HG03045 (cell line): ENCODE measurements at regions not wholly inside any gene's neighbourhood (a gene's known extent, or its start where the extent isn't known, plus 50 kb on each side); places are given as distances from the start of the nearest gene placed in this dataset.

Experiments used
- ATAC-seq: cut with Tn5 transposase; IDR thresholded peaks from one replicate; pipeline ENCODE4 v1.9.1; 2021; ENCODE audit warnings: mild to moderate bottlenecking, moderate library complexity; ENCODE audit not compliant: unreplicated experiment

DNA sequence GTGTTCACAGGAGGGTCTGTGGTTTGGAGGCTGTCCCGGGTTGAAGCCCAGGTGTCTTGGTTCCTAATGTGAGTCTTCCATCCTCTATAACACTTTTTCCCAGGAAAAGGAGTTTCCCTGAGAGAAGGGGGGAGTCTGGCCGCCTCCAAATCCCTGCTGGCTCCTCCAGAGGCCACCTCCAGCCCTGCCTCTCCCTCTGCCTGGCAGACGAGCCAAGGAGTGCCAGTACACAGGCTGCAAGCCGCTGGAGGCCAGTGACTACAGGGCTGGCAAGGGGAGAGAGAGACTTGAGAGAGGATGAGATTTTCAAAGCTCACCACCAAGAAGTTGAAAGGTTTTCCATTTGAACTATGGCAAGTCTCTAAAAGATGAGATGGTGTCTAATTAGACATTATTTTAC, 154.2 kb upstream of the ID2 start:
- no peak for ATAC-seq

DNA sequence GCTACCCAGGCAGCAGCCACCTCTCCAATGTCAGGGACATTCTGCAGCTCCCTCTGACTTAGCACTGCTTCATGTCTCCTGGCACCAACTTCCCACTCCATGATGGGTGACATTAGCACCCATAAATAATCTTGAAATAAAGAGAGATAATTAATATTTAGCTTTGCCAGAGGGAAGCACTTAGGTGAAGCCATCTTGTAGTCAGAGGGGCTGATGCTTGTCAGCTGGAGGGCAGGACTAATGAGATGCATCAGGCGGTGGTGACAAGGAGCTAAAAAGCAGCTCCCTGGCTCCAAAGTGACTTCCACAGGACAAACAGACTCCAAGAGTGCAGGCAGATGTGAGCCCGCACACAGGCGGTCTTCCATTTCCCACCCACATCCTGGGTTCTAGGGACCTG, 153.0 kb upstream of the ID2 start:
- ATAC-seq: no peak

GRCh38 chr2:8529706-8530277, 152.1 kb upstream of the ID2 start:
- ATAC-seq: no peak

DNA sequence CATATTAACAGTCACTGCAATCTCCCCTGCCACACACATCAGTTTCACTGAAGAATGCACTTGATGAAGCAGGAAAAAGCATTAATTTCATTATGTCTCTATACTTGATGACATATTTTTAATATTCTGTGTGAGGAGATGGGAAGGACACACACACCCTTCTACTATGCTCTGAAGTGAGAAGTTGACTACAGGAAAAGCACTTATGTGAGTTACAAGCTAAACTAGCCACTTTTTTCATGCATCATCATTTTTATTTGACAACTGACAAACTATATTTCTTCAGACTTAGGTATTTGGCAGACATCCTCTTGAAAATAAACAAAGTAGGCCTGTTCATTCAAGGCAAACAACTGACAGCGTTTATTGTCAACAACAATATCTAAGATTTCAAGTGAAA, 150.4 kb upstream of the ID2 start:
- ATAC-seq: no peak

- ATAC-seq: no peak
These were observed 149.4 kb upstream of the ID2 start for GRCh38 chr2:8532438-8532837.

- no peak for ATAC-seq
These were observed 147.9 kb upstream of the ID2 start for GRCh38 chr2:8533923-8534322.

DNA sequence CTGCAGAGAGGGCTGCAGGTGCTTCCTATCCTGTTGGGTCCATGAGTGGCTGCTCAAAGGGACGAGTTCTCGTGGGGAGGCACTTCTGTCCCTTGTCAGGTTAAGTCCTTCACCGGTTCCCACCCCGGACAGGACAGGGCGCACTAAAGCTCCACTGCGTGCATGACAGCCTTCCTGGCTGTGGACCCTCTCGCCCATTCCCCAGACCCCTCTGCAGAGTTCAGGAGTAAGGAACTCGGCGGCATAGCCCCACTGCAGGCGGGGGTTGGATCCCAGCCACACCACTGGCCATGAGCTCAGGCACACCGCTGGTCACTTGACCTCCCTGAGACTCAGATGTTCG, 147.5 kb upstream of the ID2 start:
- ATAC-seq: no peak

- ATAC-seq: no peak
These were observed 147.0 kb upstream of the ID2 start for GRCh38 chr2:8534729-8535468.

GRCh38 chr2:8535469-8535795, 146.4 kb upstream of the ID2 start:
- no peak for ATAC-seq

- ATAC-seq: no peak
These were observed 145.8 kb upstream of the ID2 start for GRCh38 chr2:8535821-8536685.

DNA sequence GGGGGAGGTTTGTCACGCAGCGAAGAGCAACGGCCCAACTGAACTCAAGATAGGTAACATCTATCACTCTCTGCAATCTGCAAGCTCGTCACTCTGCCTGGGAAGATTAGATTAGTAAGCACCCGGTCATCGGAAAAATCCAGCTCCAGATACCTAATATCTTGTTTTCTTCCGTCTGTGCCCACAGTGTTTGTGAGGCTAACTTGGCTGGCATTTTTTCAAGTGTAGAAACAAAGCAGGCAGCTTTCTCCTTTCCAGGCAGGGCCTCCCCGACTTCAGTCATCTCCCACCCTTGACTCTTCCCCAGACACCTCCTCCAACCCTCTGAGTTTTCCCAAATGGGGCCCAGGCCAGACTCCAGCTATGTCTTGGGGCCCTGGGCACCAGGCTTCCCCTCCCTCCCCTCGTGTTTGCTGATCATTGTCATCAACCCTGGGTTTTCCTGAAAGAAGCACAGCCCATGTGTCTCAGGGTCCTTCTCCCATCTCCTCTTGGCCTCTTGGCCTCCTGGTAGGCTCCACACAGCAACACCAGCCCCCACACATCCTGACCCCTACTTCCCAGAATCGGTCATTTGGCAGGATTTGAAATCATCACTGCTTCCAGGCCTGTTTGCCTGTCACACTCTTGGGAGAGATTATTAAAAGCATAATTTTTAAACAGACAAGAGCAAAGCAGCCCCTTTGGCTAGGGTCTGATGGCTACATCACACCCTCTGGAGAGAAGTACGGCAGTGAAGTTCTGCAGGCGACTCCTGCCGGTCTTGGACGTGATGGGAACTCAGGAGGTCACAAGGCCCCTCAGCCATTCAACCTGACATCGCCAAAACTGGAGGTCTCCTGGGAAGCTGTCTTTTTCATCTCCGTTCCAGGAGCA, 144.9 kb upstream of the ID2 start:
- ATAC-seq: no peak

DNA sequence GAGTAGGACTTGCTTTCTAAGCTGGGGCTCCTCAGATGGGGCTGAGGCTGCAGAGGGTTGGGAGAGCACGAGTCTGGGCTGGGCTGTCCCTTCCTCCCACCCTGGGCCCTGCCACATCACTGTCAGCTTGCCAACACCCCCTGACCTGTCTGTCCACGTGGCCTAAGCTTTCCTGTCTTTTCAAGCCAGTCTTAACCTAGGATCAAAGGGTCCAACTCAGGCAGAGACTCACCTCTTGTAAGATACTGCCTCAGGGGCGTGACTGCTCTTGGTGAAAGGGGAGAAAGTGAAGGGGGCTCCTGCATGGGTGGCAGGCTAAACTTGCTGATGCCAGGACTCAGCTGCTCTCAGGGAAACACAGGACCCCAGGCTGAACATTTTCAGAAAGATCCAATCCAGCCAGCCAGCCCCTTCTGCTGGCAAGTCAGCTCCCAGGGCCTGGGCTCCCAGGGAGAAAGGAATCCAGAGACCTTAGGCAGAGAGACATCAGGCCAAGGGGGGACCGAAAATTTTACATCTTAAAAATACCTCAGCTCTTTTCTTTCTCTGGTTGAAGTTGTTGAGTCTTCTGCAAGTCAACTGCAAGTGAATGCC, 144.2 kb upstream of the ID2 start:
- no peak for ATAC-seq

DNA sequence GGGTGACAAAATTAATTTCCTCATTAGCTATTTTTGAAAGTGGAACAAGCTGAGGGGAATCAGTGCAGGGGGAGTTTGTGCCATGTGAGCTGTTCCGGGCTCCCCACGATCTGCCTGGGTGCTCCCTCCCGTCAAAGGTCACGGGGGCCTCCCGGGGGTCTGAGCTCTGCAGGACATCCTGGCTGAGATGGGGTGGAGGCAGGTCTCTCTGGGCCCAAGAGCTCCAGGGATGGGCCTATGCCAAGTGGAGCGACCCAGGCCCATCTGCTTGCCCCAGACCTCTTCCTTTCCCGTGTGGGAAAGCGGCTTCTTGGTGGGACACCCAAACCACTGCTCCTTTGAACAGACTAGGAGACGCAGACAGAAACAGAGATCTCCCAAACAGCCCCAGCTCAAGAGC, 143.3 kb upstream of the ID2 start:
- ATAC-seq: no peak

DNA sequence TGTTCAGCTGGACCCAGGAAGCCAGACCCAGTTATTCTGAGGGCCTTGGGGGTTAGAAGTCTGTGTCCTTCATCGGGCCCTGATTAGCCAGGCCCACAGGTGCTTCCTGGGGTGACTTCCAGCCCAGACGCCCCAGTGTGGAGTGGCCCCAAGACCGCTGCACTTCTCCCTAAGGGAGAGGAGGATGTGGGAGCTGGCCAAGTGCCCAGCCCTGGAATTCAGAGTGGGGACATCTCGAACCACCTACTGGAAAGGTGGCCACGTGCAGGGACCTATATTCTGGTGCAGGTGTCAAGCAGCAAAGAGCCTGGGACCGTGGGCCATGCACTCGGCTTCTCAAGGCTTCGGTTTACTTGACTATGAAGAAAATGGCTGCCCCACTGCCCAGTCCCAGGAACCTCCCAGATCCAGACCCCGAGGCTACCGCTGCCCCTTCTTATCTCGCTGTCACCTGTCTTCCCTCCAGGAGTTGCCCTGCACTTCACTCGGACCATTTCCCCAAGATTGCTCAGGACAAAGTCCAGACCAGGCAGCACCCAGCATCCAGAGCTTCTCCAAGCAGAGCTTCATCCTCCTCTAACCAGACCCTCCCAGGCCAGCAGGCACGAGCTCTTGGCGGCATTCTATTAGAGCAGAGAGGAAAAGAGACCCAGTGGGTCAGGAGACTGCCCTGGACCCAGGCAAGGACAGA, 142.8 kb upstream of the ID2 start:
- no peak for ATAC-seq

- no peak for ATAC-seq
These were observed 141.9 kb upstream of the ID2 start for GRCh38 chr2:8539743-8540551.

DNA sequence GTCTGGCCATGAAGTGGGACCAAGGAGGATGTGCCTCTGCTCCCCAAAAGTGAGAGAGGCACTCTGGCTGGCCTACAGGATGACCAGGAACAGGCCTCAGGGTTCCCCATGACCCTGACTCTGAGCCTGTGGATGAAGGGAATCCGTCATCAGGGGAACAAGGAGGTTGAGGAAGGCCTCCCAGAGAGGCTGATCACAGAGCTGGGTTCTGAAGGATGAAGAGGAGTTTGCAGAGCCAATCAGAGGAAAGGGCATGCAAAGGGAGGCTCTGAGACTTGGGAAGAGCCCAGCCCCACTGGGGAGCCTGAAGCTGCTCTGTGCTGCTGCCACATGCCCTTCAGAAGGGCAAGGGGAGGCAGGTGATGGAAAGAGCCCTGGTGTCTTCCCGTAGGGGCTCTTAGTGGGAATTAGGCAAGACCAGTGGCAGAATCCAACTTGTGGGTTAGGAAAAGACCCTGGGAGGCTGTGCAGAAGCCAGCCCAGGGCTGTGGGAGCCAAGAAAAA, 141.3 kb upstream of the ID2 start:
- no peak for ATAC-seq

- no peak for ATAC-seq
These were observed 140.6 kb upstream of the ID2 start for GRCh38 chr2:8541223-8541622.

GRCh38 chr2:8541636-8542035, 140.2 kb upstream of the ID2 start:
- no peak for ATAC-seq

GRCh38 chr2:8542381-8543059, 139.3 kb upstream of the ID2 start:
- no peak for ATAC-seq
